Left colon (tissue), 2 donors: ENCODE measurements at regions not wholly inside any gene's neighbourhood (a gene's known extent, or its start where the extent isn't known, plus 50 kb on each side); places are given as distances from the start of the nearest gene placed in this dataset.
"Not testable (repeated sequence)": the region's sequence is repeated elsewhere in the genome, so short reads cannot be mapped to it uniquely, and the experiment has no call there.

Source experiments
- ATAC-seq: fragments of 200-7000 bp; cut with Tn5 transposase; one replicate; pipeline ENCODE4 v1.9.1; 2020; ENCODE audit warnings: mild to moderate bottlenecking, moderate library complexity
- DNase-seq, 2 donors: peaks; one replicate each; pipeline ENCODE4 v3.0.0-alpha.2; 2020
- intact Hi-C, 2 donors: fragments of 100-400 bp; cut with DNase I in 1 of 2; cut with micrococcal nuclease in 1 of 2; formaldehyde crosslinking; loops; one replicate each; pipeline versions ENCODE4 v1.11.2 to v1.14.0; 2022; cut with DNase I, micrococcal nuclease
- donor health status: DM: no; HTN: no; CAD: no.
- donor health status: DM: yes; HTN: yes; CAD: no.

GRCh38 chr11:89608234-89608966, 101.7 kb upstream of the TRIM77 start:
- DNase-seq = no peak
- ATAC-seq = no peak
- intact Hi-C loops = no loop called here

GRCh38 chr11:89612096-89612495, 98.0 kb upstream of the TRIM77 start:
- DNase-seq = no peak

GRCh38 chr11:89613911-89614310, 96.2 kb upstream of the TRIM77 start:
- ATAC-seq (peak; percentile 45), DNase-seq (no peak)
- intact Hi-C loops = no loop called here

More at GRCh38 chr11:89612096-89612495, 98.0 kb upstream of the TRIM77 start:
- intact Hi-C loops = no loop called here
- ATAC-seq = no peak

- ATAC-seq, DNase-seq, intact Hi-C loops: not testable (repeated sequence)
Measured at GRCh38 chr11:89614428-89614827, 95.7 kb upstream of the TRIM77 start.

- intact Hi-C loops, DNase-seq: not testable (repeated sequence)
- peak; percentile 22 for ATAC-seq
Measured at GRCh38 chr11:89615642-89616041, 94.5 kb upstream of the TRIM77 start.

GRCh38 chr11:89616161-89616560, 93.9 kb upstream of the TRIM77 start:
- intact Hi-C loops, ATAC-seq, DNase-seq: not testable (repeated sequence)

- DNase-seq, intact Hi-C loops: not testable (repeated sequence)
- peak; percentile 85 for ATAC-seq
Measured at GRCh38 chr11:89616999-89617602, 93.0 kb upstream of the TRIM77 start.

GRCh38 chr11:89620721-89621120, 89.4 kb upstream of the TRIM77 start:
- intact Hi-C loops, ATAC-seq, DNase-seq: not testable (repeated sequence)

- intact Hi-C loops = no loop called here
- DNase-seq = no peak
- ATAC-seq = no peak
Measured at GRCh38 chr11:89625171-89625570, 84.9 kb upstream of the TRIM77 start.

- DNase-seq = no peak
- ATAC-seq = no peak
- intact Hi-C loops = no loop called here
Measured at GRCh38 chr11:89626366-89626765, 83.7 kb upstream of the TRIM77 start.

GRCh38 chr11:89626881-89627280, 83.2 kb upstream of the TRIM77 start:
- intact Hi-C loops, DNase-seq, ATAC-seq: not testable (repeated sequence)

GRCh38 chr11:89633135-89633705, 76.9 kb upstream of the TRIM77 start:
- DNase-seq = no peak
- ATAC-seq = no peak
- intact Hi-C loops = no loop called here

GRCh38 chr11:89640777-89641176, 69.3 kb upstream of the TRIM77 start:
- DNase-seq, ATAC-seq, intact Hi-C loops: not testable (repeated sequence)

GRCh38 chr11:89648232-89648631, 61.9 kb upstream of the TRIM77 start:
- ATAC-seq, intact Hi-C loops, DNase-seq: not testable (repeated sequence)

- intact Hi-C loops, DNase-seq: not testable (repeated sequence)
- peak; percentile 88 for ATAC-seq
Measured at GRCh38 chr11:89648996-89649395, 61.1 kb upstream of the TRIM77 start.

- DNase-seq, ATAC-seq, intact Hi-C loops: not testable (repeated sequence)
Measured at GRCh38 chr11:89654669-89655068, 55.4 kb upstream of the TRIM77 start.

GRCh38 chr11:89658767-89659166, 51.3 kb upstream of the TRIM77 start:
- intact Hi-C loops, DNase-seq, ATAC-seq: not testable (repeated sequence)

- intact Hi-C loops, ATAC-seq, DNase-seq: not testable (repeated sequence)
Measured at GRCh38 chr11:89659414-89659813, 50.7 kb upstream of the TRIM77 start.

- no peak for ATAC-seq
- DNase-seq = no peak
- intact Hi-C loops = no loop called here
Measured at GRCh38 chr11:89660234-89660633, 49.9 kb upstream of the TRIM77 start.
